Ascending aorta (tissue), 2 donors: ENCODE measurements at regions not wholly inside any gene's neighbourhood (a gene's known extent, or its start where the extent isn't known, plus 50 kb on each side); places are given as distances from the start of the nearest gene placed in this dataset.

ENCODE experiments used
- DNase-seq, 2 donors: peaks; one replicate each; pipeline ENCODE4 v3.0.0-alpha.2; 2019; ENCODE audit warnings: low spot score in 2 of 2
- H3K27ac ChIP-seq, 2 donors: fragments of 200-600 bp; sonication (generic); one replicate each; pipeline ENCODE4 v1.5.1; 2016 to 2017; ENCODE audit warnings: mild to moderate bottlenecking in 1 of 2
- H3K27me3 ChIP-seq: fragments of 200-600 bp; sonication (generic); one replicate; pipeline ENCODE4 v1.5.1; 2017
- H3K36me3 ChIP-seq, 2 donors: fragments of 200-600 bp; sonication (generic); one replicate each; pipeline ENCODE4 v1.5.1; 2016
- H3K4me1 ChIP-seq, 2 donors: fragments of 200-600 bp; sonication (generic); one replicate each; pipeline ENCODE4 v1.5.1; 2016 to 2017; ENCODE audit warnings: mild to moderate bottlenecking in 1 of 2
- H3K4me3 ChIP-seq, 2 donors: fragments of 200-600 bp; sonication (generic); one replicate each; pipeline ENCODE4 v1.5.1; 2016 to 2017; ENCODE audit warnings: mild to moderate bottlenecking in 1 of 2
- H3K9me3 ChIP-seq, 2 donors: fragments of 200-600 bp; sonication (generic); one replicate each; pipeline ENCODE4 v1.5.1; 2016
- CTCF ChIP-seq, 3 experiments: fragments of 200-600 bp in 2 of 3; fragments of 450-650 bp in 1 of 3; sonication (generic) in 2 of 3; IDR thresholded peaks; one replicate each; pipeline ENCODE4 v1.5.1; 2016 to 2019; ENCODE audit warnings: antibody characterized with exemption in 3 of 3, mild to moderate bottlenecking in 1 of 3, moderate library complexity in 1 of 3
- intact Hi-C: fragments of 100-400 bp; cut with DNase I; formaldehyde crosslinking; loops from one replicate; pipeline ENCODE4 v1.15.1; 2023

GRCh38 chr12:102543494-102544485 is 63.4 kb upstream of the IGF1 start:
- Histone ChIP-seq H3K4me3 (no peak overlapping the region), H3K27me3 (no peaks in the 10 kb centered on the region), H3K36me3 (no peaks in the 10 kb centered on the region), H3K9me3 (no peaks in the 10 kb centered on the region), H3K27ac (no peak overlapping the region), H3K4me1 (no peaks in the 10 kb centered on the region)
- no peak for DNase-seq
- no peak for TF ChIP-seq CTCF (IDR thresholded peaks at IDR 0.05)
- intact Hi-C loops = no loop called here

- TF ChIP-seq CTCF (IDR thresholded peaks at IDR 0.05) = no peak
- Histone ChIP-seq H3K27me3 (no peaks in the 10 kb centered on the region), H3K9me3 (no peaks in the 10 kb centered on the region), H3K36me3 (no peaks in the 10 kb centered on the region), H3K4me3 (no peak overlapping the region), H3K4me1 (no peaks in the 10 kb centered on the region), H3K27ac (no peak overlapping the region)
- no peak for DNase-seq
- intact Hi-C loops = no loop called here
Measured at GRCh38 chr12:102542816-102543440, 62.6 kb upstream of the IGF1 start.

- intact Hi-C loops = no loop called here
- H3K4me1 ChIP-seq = no peaks in the 10 kb centered on the region
- no peak for DNase-seq
- no peak overlapping the region for H3K4me3 ChIP-seq
- H3K27ac ChIP-seq = no peak overlapping the region
- H3K36me3 ChIP-seq = no peaks in the 10 kb centered on the region
- H3K9me3 ChIP-seq = no peaks in the 10 kb centered on the region
- no peaks in the 10 kb centered on the region for H3K27me3 ChIP-seq
- no peak for TF ChIP-seq CTCF (IDR thresholded peaks at IDR 0.05)
Measured at GRCh38 chr12:102540815-102541385, 60.5 kb upstream of the IGF1 start.

- no peaks in the 10 kb centered on the region for H3K27me3 ChIP-seq
- intact Hi-C loops = no loop called here
- H3K9me3 ChIP-seq = no peaks in the 10 kb centered on the region
- H3K4me3 ChIP-seq = no peak overlapping the region
- no peaks in the 10 kb centered on the region for H3K36me3 ChIP-seq
- DNase-seq = no peak
- no peak for TF ChIP-seq CTCF (IDR thresholded peaks at IDR 0.05)
- no peaks in the 10 kb centered on the region for H3K4me1 ChIP-seq
- H3K27ac ChIP-seq = no peak overlapping the region
Measured at GRCh38 chr12:102539651-102540553, 59.5 kb upstream of the IGF1 start.

GRCh38 chr12:102535306-102535705 is 54.9 kb upstream of the IGF1 start:
- Histone ChIP-seq H3K27ac (no peak overlapping the region), H3K27me3 (no peaks in the 10 kb centered on the region), H3K9me3 (no peaks in the 10 kb centered on the region), H3K36me3 (no peaks in the 10 kb centered on the region), H3K4me3 (no peak overlapping the region), H3K4me1 (no peaks in the 10 kb centered on the region)
- DNase-seq = no peak
- intact Hi-C loops = no loop called here
- TF ChIP-seq CTCF (IDR thresholded peaks at IDR 0.05) = no peak
